ENCODE measurements at regions not wholly inside any gene's neighbourhood (a gene's known extent, or its start where the extent isn't known, plus 50 kb on each side); places are given as distances from the start of the nearest gene placed in this dataset.
"Not testable (repeated sequence)": the region's sequence is repeated elsewhere in the genome, so short reads cannot be mapped to it uniquely, and the experiment has no call there.

GRCh38 chr4:56160636-56161035 lies 211.9 kb downstream of the CEP135 start:
- Histone ChIP-seq H3K27me3 (ENCODE audit: control insufficient read depth, insufficient read depth, low read length, poor library complexity, severe bottlenecking) (no peaks in the 10 kb centered on the region), H3K9me3 (ENCODE audit: control insufficient read depth, low read length) (no peaks in the 10 kb centered on the region), H3K4me1 (ENCODE audit: control insufficient read depth, insufficient read depth, low read length) (no peaks in the 10 kb centered on the region), H3K36me3 (ENCODE audit: control insufficient read depth, insufficient read depth, low read length) (no peaks in the 10 kb centered on the region), H3K4me3 (ENCODE audit: insufficient read depth, low read depth, low read length) (no peak overlapping the region), H3K27ac (ENCODE audit: insufficient read depth, low read depth, low read length, poor library complexity, severe bottlenecking) (no peak overlapping the region)
- WGBS, 2 experiments: 81 to 88% methylated on average over 5 of the region's 6 CpGs

- WGBS, 2 experiments: 88 to 89% methylated on average over 5 of the region's 5 CpGs
- no peaks in the 10 kb centered on the region for H3K4me1 ChIP-seq (ENCODE audit: control insufficient read depth, insufficient read depth, low read length)
Measured at GRCh38 chr4:56158483-56158882, 209.7 kb downstream of the CEP135 start.

DNA sequence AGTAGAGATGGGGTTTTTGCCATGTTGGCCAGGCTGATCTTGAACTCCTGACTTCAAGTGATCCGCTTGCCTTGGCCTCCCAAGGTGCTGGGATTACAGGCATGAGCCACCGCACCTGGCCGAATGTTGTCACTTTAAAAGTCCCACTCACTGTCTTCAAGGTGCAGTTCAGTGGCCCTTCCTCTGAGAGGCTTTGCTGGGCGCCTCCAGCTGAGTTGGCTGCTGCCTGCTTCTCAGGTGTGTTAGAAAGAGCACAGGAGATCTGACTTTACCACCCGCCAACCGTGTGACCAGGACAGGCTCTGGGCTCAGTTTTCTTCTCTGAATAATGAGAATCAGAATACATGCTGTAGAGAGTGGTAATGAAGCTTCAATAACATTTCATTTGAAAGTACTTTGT lies 207.4 kb downstream of the CEP135 start:
- 83 to 93% methylated on average over 6 of the region's 6 CpGs for WGBS, 2 experiments

More at GRCh38 chr4:56158483-56158882, 209.7 kb downstream of the CEP135 start:
- no peaks in the 10 kb centered on the region for H3K9me3 ChIP-seq (ENCODE audit: control insufficient read depth, low read length)
- H3K27me3 ChIP-seq (ENCODE audit: control insufficient read depth, insufficient read depth, low read length, poor library complexity, severe bottlenecking): no peaks in the 10 kb centered on the region
- H3K36me3 ChIP-seq (ENCODE audit: control insufficient read depth, insufficient read depth, low read length): no peaks in the 10 kb centered on the region
- H3K4me3 ChIP-seq (ENCODE audit: insufficient read depth, low read depth, low read length): no peak overlapping the region
- no peak overlapping the region for H3K27ac ChIP-seq (ENCODE audit: insufficient read depth, low read depth, low read length, poor library complexity, severe bottlenecking)

DNA sequence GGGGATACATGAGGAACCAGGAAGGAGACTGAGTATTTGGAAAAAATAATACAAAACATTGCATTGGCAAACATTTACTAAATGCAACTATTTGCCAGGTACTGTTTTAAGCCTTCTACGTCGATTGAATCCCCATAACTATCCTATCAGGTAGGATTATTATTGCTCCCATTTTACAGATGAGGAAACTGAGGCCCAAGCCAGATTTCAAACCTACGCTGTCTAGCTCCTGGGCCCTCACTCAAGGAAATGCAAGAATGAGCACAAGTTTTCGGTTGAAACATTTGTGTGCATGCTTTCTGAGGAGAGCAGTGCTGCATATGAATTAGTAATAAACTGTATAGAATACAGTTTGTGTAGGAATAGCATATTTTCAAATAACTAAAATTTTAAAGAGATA lies 206.7 kb downstream of the CEP135 start:
- Histone ChIP-seq H3K36me3 (ENCODE audit: control insufficient read depth, insufficient read depth, low read length) (no peaks in the 10 kb centered on the region), H3K4me1 (ENCODE audit: control insufficient read depth, insufficient read depth, low read length) (no peaks in the 10 kb centered on the region), H3K4me3 (ENCODE audit: insufficient read depth, low read depth, low read length) (no peak overlapping the region), H3K27me3 (ENCODE audit: control insufficient read depth, insufficient read depth, low read length, poor library complexity, severe bottlenecking) (no peaks in the 10 kb centered on the region), H3K9me3 (ENCODE audit: control insufficient read depth, low read length) (no peaks in the 10 kb centered on the region), H3K27ac (ENCODE audit: insufficient read depth, low read depth, low read length, poor library complexity, severe bottlenecking) (no peak overlapping the region)
- WGBS, 2 experiments: 97 to 98% methylated on average over 4 of the region's 4 CpGs

More for the DNA sequence above, 207.4 kb downstream of the CEP135 start:
- no peaks in the 10 kb centered on the region for H3K4me1 ChIP-seq (ENCODE audit: control insufficient read depth, insufficient read depth, low read length)
- no peak overlapping the region for H3K4me3 ChIP-seq (ENCODE audit: insufficient read depth, low read depth, low read length)
- H3K27me3 ChIP-seq (ENCODE audit: control insufficient read depth, insufficient read depth, low read length, poor library complexity, severe bottlenecking): no peaks in the 10 kb centered on the region
- H3K27ac ChIP-seq (ENCODE audit: insufficient read depth, low read depth, low read length, poor library complexity, severe bottlenecking): no peak overlapping the region
- H3K36me3 ChIP-seq (ENCODE audit: control insufficient read depth, insufficient read depth, low read length): no peaks in the 10 kb centered on the region
- no peaks in the 10 kb centered on the region for H3K9me3 ChIP-seq (ENCODE audit: control insufficient read depth, low read length)

DNA sequence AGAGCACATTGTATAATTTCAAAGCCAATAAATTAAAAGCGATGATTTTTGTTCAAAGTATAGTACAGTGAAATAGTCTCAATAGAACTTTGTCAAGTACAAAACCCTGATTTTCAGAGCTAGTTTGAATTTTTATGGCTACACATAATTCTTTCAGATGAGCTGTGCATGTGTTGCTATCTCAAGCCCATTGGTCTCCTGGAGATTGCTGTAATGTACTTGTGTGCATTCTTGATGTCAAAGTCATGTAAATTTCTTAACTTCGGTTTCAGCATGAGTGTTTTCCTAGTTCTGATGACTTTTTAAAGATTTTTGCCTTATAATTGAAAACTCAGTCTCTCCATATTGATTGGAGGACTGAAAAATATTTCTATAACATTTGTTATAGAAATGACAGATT lies 200.8 kb downstream of the CEP135 start:
- H3K36me3 ChIP-seq (ENCODE audit: control insufficient read depth, insufficient read depth, low read length): no peaks in the 10 kb centered on the region
- no peak overlapping the region for H3K4me3 ChIP-seq (ENCODE audit: insufficient read depth, low read depth, low read length)
- H3K4me1 ChIP-seq (ENCODE audit: control insufficient read depth, insufficient read depth, low read length): no peaks in the 10 kb centered on the region
- no peaks in the 10 kb centered on the region for H3K27me3 ChIP-seq (ENCODE audit: control insufficient read depth, insufficient read depth, low read length, poor library complexity, severe bottlenecking)
- H3K9me3 ChIP-seq (ENCODE audit: control insufficient read depth, low read length): no peaks in the 10 kb centered on the region
- H3K27ac ChIP-seq (ENCODE audit: insufficient read depth, low read depth, low read length, poor library complexity, severe bottlenecking): no peak overlapping the region
- WGBS, 2 experiments: 72 to 77% methylated on average over 2 of the region's 2 CpGs

GRCh38 chr4:56148428-56148827 lies 199.7 kb downstream of the CEP135 start:
- 80 to 90% methylated on average over 2 of the region's 2 CpGs for WGBS, 2 experiments
- Histone ChIP-seq H3K9me3 (ENCODE audit: control insufficient read depth, low read length) (no peaks in the 10 kb centered on the region), H3K36me3 (ENCODE audit: control insufficient read depth, insufficient read depth, low read length) (no peaks in the 10 kb centered on the region), H3K4me3 (ENCODE audit: insufficient read depth, low read depth, low read length) (no peak overlapping the region), H3K4me1 (ENCODE audit: control insufficient read depth, insufficient read depth, low read length) (no peaks in the 10 kb centered on the region), H3K27ac (ENCODE audit: insufficient read depth, low read depth, low read length, poor library complexity, severe bottlenecking) (no peak overlapping the region), H3K27me3 (ENCODE audit: control insufficient read depth, insufficient read depth, low read length, poor library complexity, severe bottlenecking) (no peaks in the 10 kb centered on the region)

DNA sequence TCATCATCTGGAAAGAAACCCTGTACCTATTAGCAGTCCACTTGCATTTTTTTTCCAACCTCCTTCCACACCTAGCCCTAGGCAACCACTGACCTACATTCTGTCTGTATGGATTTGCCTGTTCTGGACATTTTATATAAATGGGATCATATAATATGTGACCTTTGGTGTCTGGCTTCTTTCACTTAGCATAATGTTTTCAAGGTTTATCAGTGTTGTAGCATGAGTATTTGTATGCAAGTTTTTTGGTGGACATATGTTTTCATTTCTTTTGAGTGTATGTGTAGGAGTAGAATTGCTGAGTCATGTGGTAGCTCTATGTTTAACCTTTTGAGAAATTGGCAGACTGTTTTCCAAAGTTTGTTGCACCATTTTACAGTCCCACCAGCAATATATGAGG lies 198.6 kb downstream of the CEP135 start:
- no peaks in the 10 kb centered on the region for H3K27me3 ChIP-seq (ENCODE audit: control insufficient read depth, insufficient read depth, low read length, poor library complexity, severe bottlenecking)
- H3K9me3 ChIP-seq (ENCODE audit: control insufficient read depth, low read length): no peaks in the 10 kb centered on the region
- H3K27ac ChIP-seq (ENCODE audit: insufficient read depth, low read depth, low read length, poor library complexity, severe bottlenecking): no peak overlapping the region
- H3K36me3 ChIP-seq (ENCODE audit: control insufficient read depth, insufficient read depth, low read length): no peaks in the 10 kb centered on the region
- no peak overlapping the region for H3K4me3 ChIP-seq (ENCODE audit: insufficient read depth, low read depth, low read length)
- H3K4me1 ChIP-seq (ENCODE audit: control insufficient read depth, insufficient read depth, low read length): no peaks in the 10 kb centered on the region

DNA sequence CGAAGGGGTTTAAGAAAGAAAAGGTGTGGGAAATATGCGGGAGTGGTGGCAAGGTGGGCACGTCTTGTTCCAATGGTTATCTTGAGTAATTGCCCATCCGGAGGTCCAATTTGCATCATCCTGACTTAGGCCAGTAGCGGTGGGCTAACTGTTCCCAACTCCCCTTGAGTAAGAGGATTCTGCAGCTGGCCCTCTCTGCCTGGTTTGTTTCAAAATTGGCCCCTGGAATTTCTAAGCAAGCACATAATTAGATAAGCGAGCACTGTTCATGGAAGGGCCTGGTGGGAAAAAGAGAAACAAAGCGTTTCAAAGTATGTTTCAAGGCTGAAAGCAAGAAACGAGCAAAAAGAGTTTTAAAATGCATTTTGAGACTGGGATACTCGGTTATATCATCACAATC lies 198.2 kb downstream of the CEP135 start:
- 94 to 95% methylated on average over 9 of the region's 9 CpGs for WGBS, 2 experiments
- Histone ChIP-seq H3K9me3 (ENCODE audit: control insufficient read depth, low read length) (no peaks in the 10 kb centered on the region), H3K27me3 (ENCODE audit: control insufficient read depth, insufficient read depth, low read length, poor library complexity, severe bottlenecking) (no peaks in the 10 kb centered on the region), H3K36me3 (ENCODE audit: control insufficient read depth, insufficient read depth, low read length) (no peaks in the 10 kb centered on the region), H3K4me3 (ENCODE audit: insufficient read depth, low read depth, low read length) (no peak overlapping the region), H3K27ac (ENCODE audit: insufficient read depth, low read depth, low read length, poor library complexity, severe bottlenecking) (no peak overlapping the region), H3K4me1 (ENCODE audit: control insufficient read depth, insufficient read depth, low read length) (no peaks in the 10 kb centered on the region)

GRCh38 chr4:56142088-56142487 lies 193.3 kb downstream of the CEP135 start:
- Histone ChIP-seq H3K27me3 (ENCODE audit: control insufficient read depth, insufficient read depth, low read length, poor library complexity, severe bottlenecking) (no peaks in the 10 kb centered on the region), H3K36me3 (ENCODE audit: control insufficient read depth, insufficient read depth, low read length) (no peaks in the 10 kb centered on the region), H3K4me3 (ENCODE audit: insufficient read depth, low read depth, low read length) (no peak overlapping the region), H3K27ac (ENCODE audit: insufficient read depth, low read depth, low read length, poor library complexity, severe bottlenecking) (no peak overlapping the region), H3K9me3 (ENCODE audit: control insufficient read depth, low read length) (no peaks in the 10 kb centered on the region), H3K4me1 (ENCODE audit: control insufficient read depth, insufficient read depth, low read length) (no peaks in the 10 kb centered on the region)
- WGBS, 2 experiments: 100% methylated on average over 1 of the region's 1 CpG

GRCh38 chr4:56139241-56139827 lies 190.6 kb downstream of the CEP135 start:
- Histone ChIP-seq H3K4me1 (ENCODE audit: control insufficient read depth, insufficient read depth, low read length) (no peaks in the 10 kb centered on the region), H3K9me3 (ENCODE audit: control insufficient read depth, low read length) (no peaks in the 10 kb centered on the region), H3K27me3 (ENCODE audit: control insufficient read depth, insufficient read depth, low read length, poor library complexity, severe bottlenecking) (no peaks in the 10 kb centered on the region), H3K27ac (ENCODE audit: insufficient read depth, low read depth, low read length, poor library complexity, severe bottlenecking) (no peak overlapping the region), H3K4me3 (ENCODE audit: insufficient read depth, low read depth, low read length) (no peak overlapping the region), H3K36me3 (ENCODE audit: control insufficient read depth, insufficient read depth, low read length) (no peaks in the 10 kb centered on the region)
- 88 to 97% methylated on average over 1 of the region's 1 CpG for WGBS, 2 experiments

- H3K4me3 ChIP-seq (ENCODE audit: insufficient read depth, low read depth, low read length); H3K36me3 ChIP-seq (ENCODE audit: control insufficient read depth, insufficient read depth, low read length): not testable (repeated sequence)
- WGBS, 2 experiments: 91 to 92% methylated on average over 8 of the region's 8 CpGs
Measured at GRCh38 chr4:56134834-56135233, 186.1 kb downstream of the CEP135 start.

More at GRCh38 chr4:56134834-56135233, 186.1 kb downstream of the CEP135 start:
- not testable (repeated sequence) for H3K9me3 ChIP-seq (ENCODE audit: control insufficient read depth, low read length); H3K27ac ChIP-seq (ENCODE audit: insufficient read depth, low read depth, low read length, poor library complexity, severe bottlenecking); H3K4me1 ChIP-seq (ENCODE audit: control insufficient read depth, insufficient read depth, low read length); H3K27me3 ChIP-seq (ENCODE audit: control insufficient read depth, insufficient read depth, low read length, poor library complexity, severe bottlenecking)

Data from ectodermal cell (in vitro differentiated cells).